ENCODE measurements at regions not wholly inside any gene's neighbourhood (a gene's known extent, or its start where the extent isn't known, plus 50 kb on each side); places are given as distances from the start of the nearest gene placed in this dataset.
"Not testable (repeated sequence)": the region's sequence is repeated elsewhere in the genome, so short reads cannot be mapped to it uniquely, and the experiment has no call there.

GRCh38 chr10:64690194-64690593 is 1169.0 kb downstream of the REEP3 start:
- H3K9ac ChIP-seq (ENCODE audit: low read length in 5 of 5) = no peak overlapping the region
- H3K4me1 ChIP-seq (ENCODE audit: control insufficient read depth in 5 of 5, insufficient read depth in 5 of 5, low read length in 5 of 5) = no peaks in the 10 kb centered on the region
- no peak overlapping the region for H3K4me3 ChIP-seq (ENCODE audit: low read depth in 1 of 5, low read length in 5 of 5)
- H3K27ac ChIP-seq (ENCODE audit: low read depth, low read length) = no peak overlapping the region
- no peaks in the 10 kb centered on the region for H3K36me3 ChIP-seq (ENCODE audit: control insufficient read depth in 5 of 5, insufficient read depth in 5 of 5, low read length in 5 of 5)
- H3K9me3 ChIP-seq (ENCODE audit: control insufficient read depth in 5 of 5, low read length in 5 of 5) = no peaks in the 10 kb centered on the region
- H3K27me3 ChIP-seq (ENCODE audit: control insufficient read depth in 5 of 5, insufficient read depth in 4 of 5, low read length in 5 of 5) = no peaks in the 10 kb centered on the region

GRCh38 chr10:64699244-64699643 is 1178.0 kb downstream of the REEP3 start:
- no peaks in the 10 kb centered on the region for H3K27me3 ChIP-seq (ENCODE audit: control insufficient read depth in 5 of 5, insufficient read depth in 4 of 5, low read length in 5 of 5)

GRCh38 chr10:64702086-64702485 is 1180.9 kb downstream of the REEP3 start:
- H3K9ac ChIP-seq (ENCODE audit: low read length in 5 of 5); H3K4me3 ChIP-seq (ENCODE audit: low read depth in 1 of 5, low read length in 5 of 5); H3K27me3 ChIP-seq (ENCODE audit: control insufficient read depth in 5 of 5, insufficient read depth in 4 of 5, low read length in 5 of 5); H3K4me1 ChIP-seq (ENCODE audit: control insufficient read depth in 5 of 5, insufficient read depth in 5 of 5, low read length in 5 of 5); H3K27ac ChIP-seq (ENCODE audit: low read depth, low read length); H3K9me3 ChIP-seq (ENCODE audit: control insufficient read depth in 5 of 5, low read length in 5 of 5); H3K36me3 ChIP-seq (ENCODE audit: control insufficient read depth in 5 of 5, insufficient read depth in 5 of 5, low read length in 5 of 5): not testable (repeated sequence)

More at GRCh38 chr10:64699244-64699643, 1178.0 kb downstream of the REEP3 start:
- H3K36me3 ChIP-seq (ENCODE audit: control insufficient read depth in 5 of 5, insufficient read depth in 5 of 5, low read length in 5 of 5) = no peaks in the 10 kb centered on the region
- no peak overlapping the region for H3K9ac ChIP-seq (ENCODE audit: low read length in 5 of 5)
- H3K4me1 ChIP-seq (ENCODE audit: control insufficient read depth in 5 of 5, insufficient read depth in 5 of 5, low read length in 5 of 5) = no peaks in the 10 kb centered on the region
- peaks cover 0 to 5% (median 0%) of the 10 kb centered on the region in 5 donors for H3K9me3 ChIP-seq (ENCODE audit: control insufficient read depth in 5 of 5, low read length in 5 of 5)
- no peak overlapping the region for H3K27ac ChIP-seq (ENCODE audit: low read depth, low read length)
- no peak overlapping the region for H3K4me3 ChIP-seq (ENCODE audit: low read depth in 1 of 5, low read length in 5 of 5)

GRCh38 chr10:64708884-64709681 is 1187.9 kb downstream of the REEP3 start:
- H3K4me3 ChIP-seq (ENCODE audit: low read depth in 1 of 5, low read length in 5 of 5) = no peak overlapping the region
- H3K36me3 ChIP-seq (ENCODE audit: control insufficient read depth in 5 of 5, insufficient read depth in 5 of 5, low read length in 5 of 5) = no peaks in the 10 kb centered on the region
- H3K4me1 ChIP-seq (ENCODE audit: control insufficient read depth in 5 of 5, insufficient read depth in 5 of 5, low read length in 5 of 5) = no peaks in the 10 kb centered on the region
- no peak overlapping the region for H3K27ac ChIP-seq (ENCODE audit: low read depth, low read length)
- H3K9me3 ChIP-seq (ENCODE audit: control insufficient read depth in 5 of 5, low read length in 5 of 5) = peaks cover 0 to 3% (median 0%) of the 10 kb centered on the region in 5 donors
- no peaks in the 10 kb centered on the region for H3K27me3 ChIP-seq (ENCODE audit: control insufficient read depth in 5 of 5, insufficient read depth in 4 of 5, low read length in 5 of 5)
- H3K9ac ChIP-seq (ENCODE audit: low read length in 5 of 5) = no peak overlapping the region

- no peaks in the 10 kb centered on the region for H3K27me3 ChIP-seq (ENCODE audit: control insufficient read depth in 5 of 5, insufficient read depth in 4 of 5, low read length in 5 of 5)
- H3K27ac ChIP-seq (ENCODE audit: low read depth, low read length) = no peak overlapping the region
- no peaks in the 10 kb centered on the region for H3K4me1 ChIP-seq (ENCODE audit: control insufficient read depth in 5 of 5, insufficient read depth in 5 of 5, low read length in 5 of 5)
- H3K4me3 ChIP-seq (ENCODE audit: low read depth in 1 of 5, low read length in 5 of 5) = no peak overlapping the region
- no peak overlapping the region for H3K9ac ChIP-seq (ENCODE audit: low read length in 5 of 5)
- no peaks in the 10 kb centered on the region for H3K9me3 ChIP-seq (ENCODE audit: control insufficient read depth in 5 of 5, low read length in 5 of 5)
- no peaks in the 10 kb centered on the region for H3K36me3 ChIP-seq (ENCODE audit: control insufficient read depth in 5 of 5, insufficient read depth in 5 of 5, low read length in 5 of 5)
Observed at GRCh38 chr10:64726466-64726865, 1205.3 kb downstream of the REEP3 start.

GRCh38 chr10:64731016-64731415 is 1209.8 kb downstream of the REEP3 start:
- Histone ChIP-seq H3K9me3 (ENCODE audit: control insufficient read depth in 5 of 5, low read length in 5 of 5) (no peaks in the 10 kb centered on the region), H3K36me3 (ENCODE audit: control insufficient read depth in 5 of 5, insufficient read depth in 5 of 5, low read length in 5 of 5) (no peaks in the 10 kb centered on the region), H3K4me1 (ENCODE audit: control insufficient read depth in 5 of 5, insufficient read depth in 5 of 5, low read length in 5 of 5) (no peaks in the 10 kb centered on the region), H3K9ac (ENCODE audit: low read length in 5 of 5) (no peak overlapping the region), H3K27ac (ENCODE audit: low read depth, low read length) (no peak overlapping the region), H3K4me3 (ENCODE audit: low read depth in 1 of 5, low read length in 5 of 5) (no peak overlapping the region), H3K27me3 (ENCODE audit: control insufficient read depth in 5 of 5, insufficient read depth in 4 of 5, low read length in 5 of 5) (no peaks in the 10 kb centered on the region)

GRCh38 chr10:64732372-64732957 is 1211.3 kb downstream of the REEP3 start:
- no peak overlapping the region for H3K27ac ChIP-seq (ENCODE audit: low read depth, low read length)
- H3K27me3 ChIP-seq (ENCODE audit: control insufficient read depth in 5 of 5, insufficient read depth in 4 of 5, low read length in 5 of 5) = no peaks in the 10 kb centered on the region
- H3K4me3 ChIP-seq (ENCODE audit: low read depth in 1 of 5, low read length in 5 of 5) = no peak overlapping the region
- H3K36me3 ChIP-seq (ENCODE audit: control insufficient read depth in 5 of 5, insufficient read depth in 5 of 5, low read length in 5 of 5) = no peaks in the 10 kb centered on the region
- no peaks in the 10 kb centered on the region for H3K9me3 ChIP-seq (ENCODE audit: control insufficient read depth in 5 of 5, low read length in 5 of 5)
- no peaks in the 10 kb centered on the region for H3K4me1 ChIP-seq (ENCODE audit: control insufficient read depth in 5 of 5, insufficient read depth in 5 of 5, low read length in 5 of 5)
- H3K9ac ChIP-seq (ENCODE audit: low read length in 5 of 5) = no peak overlapping the region

- Histone ChIP-seq H3K4me3 (ENCODE audit: low read depth in 1 of 5, low read length in 5 of 5) (no peak overlapping the region), H3K27me3 (ENCODE audit: control insufficient read depth in 5 of 5, insufficient read depth in 4 of 5, low read length in 5 of 5) (no peaks in the 10 kb centered on the region), H3K9me3 (ENCODE audit: control insufficient read depth in 5 of 5, low read length in 5 of 5) (no peaks in the 10 kb centered on the region), H3K27ac (ENCODE audit: low read depth, low read length) (no peak overlapping the region), H3K36me3 (ENCODE audit: control insufficient read depth in 5 of 5, insufficient read depth in 5 of 5, low read length in 5 of 5) (no peaks in the 10 kb centered on the region), H3K4me1 (ENCODE audit: control insufficient read depth in 5 of 5, insufficient read depth in 5 of 5, low read length in 5 of 5) (no peaks in the 10 kb centered on the region), H3K9ac (ENCODE audit: low read length in 5 of 5) (no peak overlapping the region)
Observed at GRCh38 chr10:64733980-64734379, 1212.8 kb downstream of the REEP3 start.

- Histone ChIP-seq H3K9me3 (ENCODE audit: control insufficient read depth in 5 of 5, low read length in 5 of 5) (peaks cover 0 to 2% (median 0%) of the 10 kb centered on the region in 5 donors), H3K4me3 (ENCODE audit: low read depth in 1 of 5, low read length in 5 of 5) (no peak overlapping the region), H3K36me3 (ENCODE audit: control insufficient read depth in 5 of 5, insufficient read depth in 5 of 5, low read length in 5 of 5) (no peaks in the 10 kb centered on the region), H3K27ac (ENCODE audit: low read depth, low read length) (no peak overlapping the region), H3K9ac (ENCODE audit: low read length in 5 of 5) (no peak overlapping the region), H3K27me3 (ENCODE audit: control insufficient read depth in 5 of 5, insufficient read depth in 4 of 5, low read length in 5 of 5) (no peaks in the 10 kb centered on the region), H3K4me1 (ENCODE audit: control insufficient read depth in 5 of 5, insufficient read depth in 5 of 5, low read length in 5 of 5) (no peaks in the 10 kb centered on the region)
Observed at GRCh38 chr10:64738462-64738861, 1217.3 kb downstream of the REEP3 start.

- no peak overlapping the region for H3K9ac ChIP-seq (ENCODE audit: low read length in 5 of 5)
- H3K4me3 ChIP-seq (ENCODE audit: low read depth in 1 of 5, low read length in 5 of 5) = no peak overlapping the region
- no peaks in the 10 kb centered on the region for H3K4me1 ChIP-seq (ENCODE audit: control insufficient read depth in 5 of 5, insufficient read depth in 5 of 5, low read length in 5 of 5)
- peaks cover 0 to 2% (median 0%) of the 10 kb centered on the region in 5 donors for H3K9me3 ChIP-seq (ENCODE audit: control insufficient read depth in 5 of 5, low read length in 5 of 5)
- no peaks in the 10 kb centered on the region for H3K27me3 ChIP-seq (ENCODE audit: control insufficient read depth in 5 of 5, insufficient read depth in 4 of 5, low read length in 5 of 5)
- H3K36me3 ChIP-seq (ENCODE audit: control insufficient read depth in 5 of 5, insufficient read depth in 5 of 5, low read length in 5 of 5) = no peaks in the 10 kb centered on the region
- H3K27ac ChIP-seq (ENCODE audit: low read depth, low read length) = no peak overlapping the region
Observed at GRCh38 chr10:64745565-64745964, 1224.4 kb downstream of the REEP3 start.
